C4-2B (cell line): ENCODE measurements at regions not wholly inside any gene's neighbourhood (a gene's known extent, or its start where the extent isn't known, plus 50 kb on each side); places are given as distances from the start of the nearest gene placed in this dataset.

Source experiments
- ZFX ChIP-seq: fragments of 450-650 bp; IDR thresholded peaks from 2 replicates; pipeline ENCODE4 v1.6.1; 2017
- TF ChIP-seq, protein P1 (sequence below): fragments of 450-650 bp; conservative IDR thresholded peaks from 2 replicates; pipeline ENCODE4 v1.5.1; 2017; ENCODE audit warnings: mild to moderate bottlenecking

DNA sequence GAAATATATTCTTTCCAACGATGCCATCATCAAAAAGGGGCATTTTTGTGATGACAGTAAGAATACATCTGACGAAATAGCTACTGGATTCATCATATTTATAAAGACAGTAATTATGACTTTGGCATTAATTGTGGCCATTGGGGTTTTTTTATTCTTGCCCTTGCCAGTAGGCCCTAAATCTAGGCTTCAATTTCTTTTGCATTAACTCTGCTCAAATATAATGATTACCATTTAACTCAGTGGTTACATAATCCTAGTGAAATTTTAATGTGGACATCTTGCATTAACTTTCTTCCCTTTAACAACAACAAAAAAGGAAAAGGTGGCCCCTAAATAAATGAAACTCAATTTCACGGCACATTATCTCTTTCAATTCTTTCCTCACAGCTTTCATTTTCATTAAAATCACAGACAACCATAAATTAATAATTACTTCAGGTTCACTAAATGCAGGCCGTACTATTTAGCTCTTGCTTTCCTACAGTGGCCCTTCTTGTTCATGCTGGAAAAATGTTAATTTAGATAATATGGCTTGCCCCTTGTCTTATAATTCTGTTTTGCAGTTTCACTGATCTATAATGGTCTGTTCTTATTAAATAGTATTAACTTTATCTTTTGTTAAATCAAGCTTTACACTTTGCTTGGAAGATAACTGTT, 615.6 kb downstream of the DACH1 start:
- TF ChIP-seq, protein P1, sequence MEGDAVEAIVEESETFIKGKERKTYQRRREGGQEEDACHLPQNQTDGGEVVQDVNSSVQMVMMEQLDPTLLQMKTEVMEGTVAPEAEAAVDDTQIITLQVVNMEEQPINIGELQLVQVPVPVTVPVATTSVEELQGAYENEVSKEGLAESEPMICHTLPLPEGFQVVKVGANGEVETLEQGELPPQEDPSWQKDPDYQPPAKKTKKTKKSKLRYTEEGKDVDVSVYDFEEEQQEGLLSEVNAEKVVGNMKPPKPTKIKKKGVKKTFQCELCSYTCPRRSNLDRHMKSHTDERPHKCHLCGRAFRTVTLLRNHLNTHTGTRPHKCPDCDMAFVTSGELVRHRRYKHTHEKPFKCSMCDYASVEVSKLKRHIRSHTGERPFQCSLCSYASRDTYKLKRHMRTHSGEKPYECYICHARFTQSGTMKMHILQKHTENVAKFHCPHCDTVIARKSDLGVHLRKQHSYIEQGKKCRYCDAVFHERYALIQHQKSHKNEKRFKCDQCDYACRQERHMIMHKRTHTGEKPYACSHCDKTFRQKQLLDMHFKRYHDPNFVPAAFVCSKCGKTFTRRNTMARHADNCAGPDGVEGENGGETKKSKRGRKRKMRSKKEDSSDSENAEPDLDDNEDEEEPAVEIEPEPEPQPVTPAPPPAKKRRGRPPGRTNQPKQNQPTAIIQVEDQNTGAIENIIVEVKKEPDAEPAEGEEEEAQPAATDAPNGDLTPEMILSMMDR: no peak
- TF ChIP-seq ZFX: no peak
